Mesendoderm (in vitro differentiated cells): ENCODE measurements at regions not wholly inside any gene's neighbourhood (a gene's known extent, or its start where the extent isn't known, plus 50 kb on each side); places are given as distances from the start of the nearest gene placed in this dataset.

Source experiments
- DNase-seq: peaks from one replicate; pipeline ENCODE4 v3.0.0; 2013
- H2AK5ac ChIP-seq: 2 replicates; pipeline ENCODE4 v1.6.1; 2013; ENCODE audit warnings: low read length, inconsistent platforms
- H2BK120ac ChIP-seq: 2 replicates; pipeline ENCODE4 v1.6.1; 2013; ENCODE audit warnings: low read depth, mild to moderate bottlenecking, low read length, moderate library complexity, mixed read lengths
- H2BK15ac ChIP-seq: replicated peaks from 2 replicates; pipeline ENCODE4 v1.6.1; 2013; ENCODE audit warnings: low read depth, mild to moderate bottlenecking, moderate library complexity
- H2BK5ac ChIP-seq: 2 replicates; pipeline ENCODE4 v1.6.1; 2013; ENCODE audit warnings: low read length, inconsistent platforms
- H3K18ac ChIP-seq: 2 replicates; pipeline ENCODE4 v1.6.1; 2013; ENCODE audit warnings: mild to moderate bottlenecking, low read length, mixed read lengths
- H3K23ac ChIP-seq: one replicate; pipeline ENCODE4 v1.6.1; 2013; ENCODE audit warnings: low read length
- H3K27ac ChIP-seq: 2 replicates; pipeline ENCODE4 v1.5.1; 2013; ENCODE audit warnings: low read depth, mild to moderate bottlenecking, inconsistent platforms, low read length, moderate library complexity
- H3K27me3 ChIP-seq: 2 replicates; pipeline ENCODE4 v1.6.1; 2013; ENCODE audit warnings: low read length, control low read depth, mild to moderate bottlenecking, inconsistent platforms; ENCODE audit not compliant: insufficient read depth, poor library complexity
- H3K36me3 ChIP-seq: 2 replicates; pipeline ENCODE4 v1.6.1; 2013; ENCODE audit warnings: low read length, inconsistent platforms; ENCODE audit not compliant: control insufficient read depth, insufficient read depth
- H3K4ac ChIP-seq: one replicate; pipeline ENCODE4 v1.6.1; 2013; ENCODE audit warnings: low read depth, mild to moderate bottlenecking, low read length, moderate library complexity
- H3K4me1 ChIP-seq: 2 replicates; pipeline ENCODE4 v1.6.1; 2013; ENCODE audit warnings: low read depth, low read length, inconsistent platforms; ENCODE audit not compliant: control insufficient read depth
- H3K4me2 ChIP-seq: 2 replicates; pipeline ENCODE4 v1.6.1; 2013; ENCODE audit warnings: low read length
- H3K4me3 ChIP-seq: 2 replicates; pipeline ENCODE4 v1.5.1; 2013; ENCODE audit warnings: mild to moderate bottlenecking, low read length
- H3K56ac ChIP-seq: one replicate; pipeline ENCODE4 v1.6.1; 2013; ENCODE audit warnings: low read length
- H3K79me1 ChIP-seq: 2 replicates; pipeline ENCODE4 v1.6.1; 2013; ENCODE audit warnings: low read length, inconsistent platforms
- H3K79me2 ChIP-seq: 2 replicates; pipeline ENCODE4 v1.6.1; 2013; ENCODE audit warnings: mild to moderate bottlenecking, low read length; ENCODE audit not compliant: control insufficient read depth, insufficient read depth
- H3K9ac ChIP-seq: 2 replicates; pipeline ENCODE4 v1.6.1; 2013; ENCODE audit warnings: low read length, inconsistent platforms
- H4K5ac ChIP-seq: one replicate; pipeline ENCODE4 v1.6.1; 2013; ENCODE audit warnings: low read length
- H4K8ac ChIP-seq: one replicate; pipeline ENCODE4 v1.6.1; 2013; ENCODE audit warnings: low read depth, mild to moderate bottlenecking, control low read depth, low read length, moderate library complexity
- WGBS: extraction: QIAGEN DNeasy Blood & Tissue Kit; methylation state at CpG from one replicate; pipeline ENCODE4 v1.1.7; 2013; ENCODE audit warnings: low lambda C conversion rate, missing lambda C conversion rate; ENCODE audit not compliant: insufficient coverage; ENCODE audit errors: extremely low coverage; 5-methylcytosine and 5-hydroxymethylcytosine counted together

DNA sequence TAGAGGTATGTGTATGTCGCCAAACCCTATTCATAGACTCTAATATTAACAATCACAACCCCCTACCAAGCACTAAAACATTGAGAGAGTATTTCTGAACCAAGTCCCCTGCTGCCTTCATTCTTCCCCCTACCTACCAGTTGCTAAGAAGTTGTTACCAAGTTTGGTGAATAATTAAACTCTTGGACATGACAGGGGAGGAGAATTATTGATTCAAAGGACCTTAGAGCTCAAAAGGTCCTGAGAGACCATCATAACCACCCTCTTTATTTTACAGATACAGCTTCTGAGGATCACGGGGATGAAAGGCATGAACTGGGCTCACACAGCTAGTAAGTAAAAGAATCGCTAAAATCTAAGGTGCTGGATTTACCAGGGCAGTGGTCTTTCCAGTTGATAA lies 204.1 kb downstream of the PIK3C3 start:
- WGBS = no CpG with 5 or more reads among the region's 3 CpGs
- Histone ChIP-seq H4K8ac (no peak overlapping the region), H2BK5ac (no peak overlapping the region), H3K56ac (no peak overlapping the region), H3K79me1 (no peaks in the 10 kb centered on the region), H3K27ac (no peak overlapping the region), H3K27me3 (no peaks in the 10 kb centered on the region), H3K18ac (no peak overlapping the region), H3K9ac (no peak overlapping the region), H3K4me2 (no peak overlapping the region), H4K5ac (no peak overlapping the region), H2AK5ac (no peak overlapping the region), H3K23ac (no peak overlapping the region), H3K4me1 (no peaks in the 10 kb centered on the region), H3K4me3 (no peak overlapping the region), H2BK15ac (no peak overlapping the region), H3K36me3 (no peaks in the 10 kb centered on the region), H3K4ac (no peak overlapping the region), H3K79me2 (no peaks in the 10 kb centered on the region), H2BK120ac (no peak overlapping the region)
- DNase-seq = no peak

DNA sequence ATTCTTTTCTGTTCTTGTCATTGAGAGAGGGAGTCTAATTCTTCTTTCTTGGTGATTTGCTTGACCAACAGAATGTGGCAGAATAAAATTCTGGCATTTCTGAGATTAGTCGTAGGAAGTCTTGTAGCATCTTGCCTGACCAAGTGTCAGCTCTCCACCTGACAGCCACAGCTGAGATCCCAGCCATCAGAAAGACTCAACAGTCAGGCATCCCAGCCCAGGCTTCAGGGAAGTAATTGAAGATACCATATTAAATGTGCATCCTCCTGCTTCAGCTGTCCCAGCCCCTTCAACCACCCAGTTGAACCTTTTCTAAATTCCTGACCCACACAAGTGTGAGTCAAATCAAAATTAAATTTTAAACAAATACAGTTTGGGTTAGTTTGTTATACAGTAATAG lies 208.3 kb downstream of the PIK3C3 start:
- H4K5ac ChIP-seq = no peak overlapping the region
- no peak overlapping the region for H2BK15ac ChIP-seq
- no CpG with 5 or more reads among the region's 1 CpG for WGBS
- no peaks in the 10 kb centered on the region for H3K4me1 ChIP-seq
- no peak overlapping the region for H3K4me2 ChIP-seq
- no peak overlapping the region for H3K23ac ChIP-seq
- no peaks in the 10 kb centered on the region for H3K36me3 ChIP-seq
- no peak overlapping the region for H2BK120ac ChIP-seq
- H3K9ac ChIP-seq = no peak overlapping the region
- no peaks in the 10 kb centered on the region for H3K79me2 ChIP-seq
- H3K27me3 ChIP-seq = no peaks in the 10 kb centered on the region
- H3K79me1 ChIP-seq = no peaks in the 10 kb centered on the region
- H3K18ac ChIP-seq = no peak overlapping the region
- H4K8ac ChIP-seq = no peak overlapping the region
- no peak overlapping the region for H2BK5ac ChIP-seq
- no peak overlapping the region for H3K27ac ChIP-seq
- no peak overlapping the region for H2AK5ac ChIP-seq
- no peak overlapping the region for H3K4me3 ChIP-seq
- no peak for DNase-seq
- no peak overlapping the region for H3K4ac ChIP-seq
- no peak overlapping the region for H3K56ac ChIP-seq

DNA sequence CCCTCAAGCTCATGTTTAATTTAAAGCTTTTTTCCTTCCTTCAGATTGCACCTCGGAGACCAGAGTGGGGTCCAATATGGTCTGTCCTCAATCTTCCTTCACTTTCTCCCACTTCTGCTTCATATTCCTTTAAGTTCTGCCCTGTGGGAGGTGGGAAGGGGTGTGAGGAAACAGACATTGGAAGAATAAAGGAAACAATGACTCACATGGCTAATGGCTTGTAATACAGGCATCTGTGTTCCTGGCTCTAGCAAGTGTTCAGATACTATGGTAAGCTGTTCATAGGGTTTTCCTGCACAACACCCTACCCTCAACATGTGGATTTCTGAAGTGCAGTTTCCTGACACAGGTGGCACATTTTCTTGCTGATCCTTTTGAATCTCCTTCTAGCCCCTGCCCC lies 209.5 kb downstream of the PIK3C3 start:
- Histone ChIP-seq H3K4me3 (no peak overlapping the region), H3K4ac (no peak overlapping the region), H2AK5ac (no peak overlapping the region), H3K23ac (no peak overlapping the region), H3K18ac (no peak overlapping the region), H3K79me2 (no peaks in the 10 kb centered on the region), H3K27ac (no peak overlapping the region), H3K27me3 (no peaks in the 10 kb centered on the region), H3K36me3 (no peaks in the 10 kb centered on the region), H3K9ac (no peak overlapping the region), H3K56ac (no peak overlapping the region), H2BK120ac (no peak overlapping the region), H3K79me1 (no peaks in the 10 kb centered on the region), H3K4me1 (no peaks in the 10 kb centered on the region), H4K5ac (no peak overlapping the region), H3K4me2 (no peak overlapping the region), H2BK15ac (no peak overlapping the region), H2BK5ac (no peak overlapping the region), H4K8ac (no peak overlapping the region)
- no peak for DNase-seq
- no CpG with 5 or more reads among the region's 1 CpG for WGBS

DNA sequence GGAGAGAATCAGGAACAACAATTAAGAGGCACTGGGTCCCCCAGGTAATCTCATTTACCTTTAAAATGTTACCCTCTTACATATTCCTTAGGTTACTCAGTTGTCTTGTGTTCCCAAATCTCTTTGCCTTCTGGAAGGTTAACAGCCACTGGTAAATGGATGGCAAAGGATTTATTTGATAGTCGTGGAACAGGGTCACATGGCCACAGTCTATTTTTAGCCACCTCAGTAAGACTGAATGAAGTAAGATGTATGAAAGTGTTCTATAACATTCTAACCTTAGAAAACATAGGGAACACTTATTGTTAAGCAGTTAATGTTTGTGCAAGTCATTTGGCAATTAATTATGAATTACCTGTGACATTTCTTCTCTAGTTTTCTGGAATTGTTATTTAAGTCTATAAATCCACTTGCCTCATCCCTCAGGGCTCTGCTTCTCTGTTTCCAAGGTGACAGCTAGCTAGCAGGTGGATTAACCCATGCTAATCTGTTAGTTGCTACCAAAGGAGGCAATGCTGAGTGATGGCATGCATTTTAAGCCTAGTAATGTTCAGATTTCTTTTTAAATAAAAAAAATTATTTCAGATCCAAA lies 211.0 kb downstream of the PIK3C3 start:
- H3K27ac ChIP-seq = no peak overlapping the region
- H3K36me3 ChIP-seq = no peaks in the 10 kb centered on the region
- no CpG with 5 or more reads among the region's 1 CpG for WGBS

DNA sequence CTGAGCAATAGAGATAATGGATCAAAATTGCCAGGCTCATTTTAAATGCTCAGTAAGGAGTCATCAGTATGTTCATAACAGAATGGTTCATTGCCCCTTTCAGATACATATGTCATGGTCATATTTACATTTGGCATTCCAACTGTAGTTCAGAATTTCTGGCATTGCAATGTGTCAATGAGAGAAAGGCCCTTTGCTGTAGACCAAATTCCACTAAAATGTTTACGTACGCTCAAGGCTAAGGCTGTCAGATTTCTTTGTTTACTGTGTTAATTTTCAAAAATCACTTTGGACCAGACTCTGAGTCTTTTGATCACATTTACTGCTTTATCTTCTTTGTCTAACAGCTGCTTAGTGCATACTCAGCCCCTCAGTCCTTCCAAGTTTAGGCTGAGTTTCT lies 213.5 kb downstream of the PIK3C3 start:
- H3K27me3 ChIP-seq = no peaks in the 10 kb centered on the region

More for the DNA sequence above, 211.0 kb downstream of the PIK3C3 start:
- no peak overlapping the region for H3K4ac ChIP-seq
- no peak overlapping the region for H3K4me2 ChIP-seq
- no peaks in the 10 kb centered on the region for H3K4me1 ChIP-seq
- no peak overlapping the region for H3K23ac ChIP-seq
- no peak overlapping the region for H2BK5ac ChIP-seq
- H3K79me1 ChIP-seq = no peaks in the 10 kb centered on the region
- no peaks in the 10 kb centered on the region for H3K79me2 ChIP-seq
- H3K18ac ChIP-seq = no peak overlapping the region
- H3K9ac ChIP-seq = no peak overlapping the region
- no peak overlapping the region for H3K4me3 ChIP-seq
- H3K27me3 ChIP-seq = no peaks in the 10 kb centered on the region
- no peak overlapping the region for H2AK5ac ChIP-seq
- H4K5ac ChIP-seq = no peak overlapping the region
- H2BK120ac ChIP-seq = no peak overlapping the region
- H3K56ac ChIP-seq = no peak overlapping the region
- DNase-seq = no peak
- no peak overlapping the region for H2BK15ac ChIP-seq
- H4K8ac ChIP-seq = no peak overlapping the region

DNA sequence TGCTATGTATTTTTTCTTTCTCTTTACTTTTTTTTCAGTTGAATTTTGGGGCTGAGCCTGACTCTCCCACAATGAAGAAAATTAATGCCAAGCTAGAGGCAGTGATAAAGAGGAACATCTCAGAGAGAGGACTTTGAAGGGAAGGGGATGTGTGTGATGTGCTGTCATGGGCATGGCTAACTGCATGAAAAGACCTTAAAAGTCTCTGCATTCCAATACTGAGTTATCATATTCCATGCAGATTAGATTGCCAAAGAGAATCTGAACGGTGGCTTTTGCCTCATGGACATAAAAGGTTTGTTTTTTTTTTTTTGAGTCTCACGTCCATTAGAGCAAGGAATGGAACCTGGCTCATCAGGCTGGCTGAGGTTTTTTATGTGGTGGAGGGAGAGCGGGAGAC lies 213.9 kb downstream of the PIK3C3 start:
- H3K9ac ChIP-seq = no peak overlapping the region
- no peak overlapping the region for H3K18ac ChIP-seq
- no peak overlapping the region for H3K4me3 ChIP-seq
- no peak overlapping the region for H2BK15ac ChIP-seq
- no peak overlapping the region for H2BK120ac ChIP-seq
- no peak overlapping the region for H2AK5ac ChIP-seq
- WGBS = no CpG with 5 or more reads among the region's 3 CpGs
- no peak overlapping the region for H3K4me2 ChIP-seq
- H2BK5ac ChIP-seq = no peak overlapping the region
- H3K23ac ChIP-seq = no peak overlapping the region
- H3K79me1 ChIP-seq = no peaks in the 10 kb centered on the region
- no peak overlapping the region for H3K56ac ChIP-seq
- H3K27me3 ChIP-seq = no peaks in the 10 kb centered on the region
- H3K27ac ChIP-seq = no peak overlapping the region
- no peaks in the 10 kb centered on the region for H3K36me3 ChIP-seq
- no peaks in the 10 kb centered on the region for H3K4me1 ChIP-seq
- no peak overlapping the region for H4K8ac ChIP-seq
- no peak overlapping the region for H4K5ac ChIP-seq
- no peak overlapping the region for H3K4ac ChIP-seq
- no peak for DNase-seq
- no peaks in the 10 kb centered on the region for H3K79me2 ChIP-seq

More for the DNA sequence above, 213.5 kb downstream of the PIK3C3 start:
- H3K4me2 ChIP-seq = no peak overlapping the region
- no peak overlapping the region for H3K27ac ChIP-seq
- no peaks in the 10 kb centered on the region for H3K4me1 ChIP-seq
- no peak overlapping the region for H3K23ac ChIP-seq
- H2AK5ac ChIP-seq = no peak overlapping the region
- no peak overlapping the region for H2BK15ac ChIP-seq
- H2BK120ac ChIP-seq = no peak overlapping the region
- H3K36me3 ChIP-seq = no peaks in the 10 kb centered on the region
- no peak overlapping the region for H2BK5ac ChIP-seq
- no peak overlapping the region for H3K9ac ChIP-seq
- DNase-seq = no peak
- H3K18ac ChIP-seq = no peak overlapping the region
- no peak overlapping the region for H3K56ac ChIP-seq
- H3K4ac ChIP-seq = no peak overlapping the region
- H4K8ac ChIP-seq = no peak overlapping the region
- no peaks in the 10 kb centered on the region for H3K79me1 ChIP-seq
- no CpG with 5 or more reads among the region's 2 CpGs for WGBS
- H4K5ac ChIP-seq = no peak overlapping the region
- no peaks in the 10 kb centered on the region for H3K79me2 ChIP-seq
- H3K4me3 ChIP-seq = no peak overlapping the region
